G401 (cell line): ENCODE measurements at regions not wholly inside any gene's neighbourhood (a gene's known extent, or its start where the extent isn't known, plus 50 kb on each side); places are given as distances from the start of the nearest gene placed in this dataset.

Experiments
- DNase-seq: peaks from one replicate; pipeline ENCODE4 v3.0.0-alpha.2; 2015; ENCODE audit warnings: low spot score
- in situ Hi-C: cut with HindIII; loops from 2 replicates; pipeline ENCODE4 v1.10.0; 2016; ENCODE audit warnings: low sequenced_read_pairs, mixed read lengths

GRCh38 chr1:193346085-193346484 lies 159.7 kb upstream of the B3GALT2 start:
- in situ Hi-C loops, result no loop called here
- DNase-seq, result no peak

- in situ Hi-C loops, result no loop called here
- DNase-seq, result no peak
These were observed 156.4 kb upstream of the B3GALT2 start for GRCh38 chr1:193342811-193343210.

GRCh38 chr1:193340331-193340730 lies 153.9 kb upstream of the B3GALT2 start:
- in situ Hi-C loops, result no loop called here

GRCh38 chr1:193339401-193339800 lies 153.0 kb upstream of the B3GALT2 start:
- in situ Hi-C loops, result no loop called here
- no peak for DNase-seq

More at GRCh38 chr1:193340331-193340730, 153.9 kb upstream of the B3GALT2 start:
- DNase-seq, result no peak

- no peak for DNase-seq
- in situ Hi-C loops, result no loop called here
These were observed 151.8 kb upstream of the B3GALT2 start for GRCh38 chr1:193338194-193338593.

GRCh38 chr1:193335806-193336428 lies 149.5 kb upstream of the B3GALT2 start:
- DNase-seq, result no peak
- in situ Hi-C loops, result no loop called here

- in situ Hi-C loops, result no loop called here
These were observed 146.8 kb upstream of the B3GALT2 start for GRCh38 chr1:193333166-193333565.

GRCh38 chr1:193326296-193326695 lies 139.9 kb upstream of the B3GALT2 start:
- DNase-seq, result no peak
- in situ Hi-C loops, result no loop called here

More at GRCh38 chr1:193333166-193333565, 146.8 kb upstream of the B3GALT2 start:
- DNase-seq, result no peak

- in situ Hi-C loops, result no loop called here
- DNase-seq, result no peak
These were observed 139.4 kb upstream of the B3GALT2 start for GRCh38 chr1:193325771-193326170.

- DNase-seq, result no peak
- in situ Hi-C loops, result no loop called here
These were observed 138.6 kb upstream of the B3GALT2 start for GRCh38 chr1:193325042-193325441.

GRCh38 chr1:193322211-193322610 lies 135.8 kb upstream of the B3GALT2 start:
- in situ Hi-C loops, result no loop called here
- DNase-seq, result no peak

- in situ Hi-C loops, result no loop called here
- no peak for DNase-seq
These were observed 134.9 kb upstream of the B3GALT2 start for GRCh38 chr1:193321242-193321840.

- in situ Hi-C loops, result no loop called here
- no peak for DNase-seq
These were observed 133.9 kb upstream of the B3GALT2 start for GRCh38 chr1:193320270-193320669.

- in situ Hi-C loops, result no loop called here
- DNase-seq, result no peak
These were observed 131.9 kb upstream of the B3GALT2 start for GRCh38 chr1:193318347-193318746.

GRCh38 chr1:193313354-193314140 lies 127.1 kb upstream of the B3GALT2 start:
- in situ Hi-C loops, result no loop called here
- DNase-seq, result no peak

GRCh38 chr1:193312432-193312831 lies 126.0 kb upstream of the B3GALT2 start:
- no peak for DNase-seq
- in situ Hi-C loops, result no loop called here

GRCh38 chr1:193311226-193311948 lies 125.0 kb upstream of the B3GALT2 start:
- in situ Hi-C loops, result no loop called here
- peak; percentile 7 for DNase-seq

- in situ Hi-C loops, result no loop called here
- DNase-seq, result no peak
These were observed 124.2 kb upstream of the B3GALT2 start for GRCh38 chr1:193310564-193310963.

- in situ Hi-C loops, result no loop called here
- DNase-seq, result no peak
These were observed 123.6 kb upstream of the B3GALT2 start for GRCh38 chr1:193309936-193310475.

- DNase-seq, result no peak
- in situ Hi-C loops, result no loop called here
These were observed 122.0 kb upstream of the B3GALT2 start for GRCh38 chr1:193308438-193308837.
